Activated T-helper 17 cell treated with anti-CD3 and anti-CD28 coated beads, Interleukin-2, amount 50 U/mL, for 72 hours (primary cell): ENCODE measurements at regions not wholly inside any gene's neighbourhood (a gene's known extent, or its start where the extent isn't known, plus 50 kb on each side); places are given as distances from the start of the nearest gene placed in this dataset.

Source experiments
- ATAC-seq: fragments of 150-1000 bp; cut with Tn5 transposase; replicated peaks from 2 replicates; pipeline ENCODE4 v1.10.0; 2021; ENCODE audit warnings: mild to moderate bottlenecking, moderate library complexity
- H3K27ac Mint-ChIP-seq: one replicate; pipeline ENCODE4 v1.8.0; 2022; ENCODE audit warnings: mixed read lengths
- H3K27me3 Mint-ChIP-seq: one replicate; pipeline ENCODE4 v1.8.0; 2022; ENCODE audit warnings: mixed read lengths
- H3K36me3 Mint-ChIP-seq: one replicate; pipeline ENCODE4 v1.8.0; 2022; ENCODE audit warnings: low read depth, mild to moderate bottlenecking, mixed read lengths
- H3K4me1 Mint-ChIP-seq: one replicate; pipeline ENCODE4 v1.8.0; 2022; ENCODE audit warnings: mixed read lengths
- H3K4me3 Mint-ChIP-seq: one replicate; pipeline ENCODE4 v1.8.0; 2022; ENCODE audit warnings: mild to moderate bottlenecking, mixed read lengths
- H3K9me3 Mint-ChIP-seq: one replicate; pipeline ENCODE4 v1.8.0; 2022; ENCODE audit warnings: mixed read lengths

DNA sequence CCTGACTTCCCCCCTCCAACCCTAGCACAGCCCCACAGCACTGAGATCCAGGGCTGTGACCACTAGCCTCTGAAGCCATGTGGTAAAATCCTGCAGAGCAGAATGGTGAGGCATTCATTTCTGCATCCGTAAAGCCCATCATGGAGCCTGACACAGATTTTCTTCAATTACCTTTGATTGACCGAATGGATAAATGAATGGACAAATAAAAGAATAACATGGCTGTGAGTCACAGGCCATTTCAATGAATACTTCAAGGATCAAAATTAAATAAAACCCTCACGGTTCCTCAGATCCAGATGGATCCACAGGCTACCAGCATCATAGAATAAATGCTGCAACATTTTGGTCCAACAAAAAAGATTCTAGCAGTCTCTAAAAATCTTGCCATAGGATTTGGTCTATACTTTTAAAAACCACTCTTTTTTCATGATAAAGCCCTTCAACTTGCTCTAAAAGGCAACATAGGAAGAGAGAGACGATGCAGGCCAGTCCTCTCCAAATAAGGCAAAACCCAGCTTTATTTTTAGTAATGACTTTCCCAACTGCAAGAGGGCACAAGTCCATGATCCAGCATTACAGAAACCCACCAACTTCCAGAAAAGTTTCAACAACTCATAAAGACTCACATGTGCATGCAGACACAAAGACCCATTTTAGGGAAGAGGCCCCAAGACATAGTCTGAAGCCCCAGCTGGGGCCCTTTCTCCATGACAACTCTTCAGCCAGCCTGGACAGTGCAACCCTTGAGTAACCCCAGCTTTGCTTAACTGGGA, 52.4 kb upstream of the MRPS22 start:
- no peak overlapping the region for H3K4me3 Mint-ChIP-seq
- H3K27ac Mint-ChIP-seq = no peak overlapping the region
- no peaks in the 10 kb centered on the region for H3K27me3 Mint-ChIP-seq
- ATAC-seq = no peak
- H3K4me1 Mint-ChIP-seq = no peaks in the 10 kb centered on the region
- no peaks in the 10 kb centered on the region for H3K36me3 Mint-ChIP-seq
- H3K9me3 Mint-ChIP-seq = no peaks in the 10 kb centered on the region

- no peaks in the 10 kb centered on the region for H3K36me3 Mint-ChIP-seq
- H3K27me3 Mint-ChIP-seq = peaks cover 4% of the 10 kb centered on the region
- ATAC-seq = no peak
- no peaks in the 10 kb centered on the region for H3K4me1 Mint-ChIP-seq
- no peak overlapping the region for H3K4me3 Mint-ChIP-seq
- H3K9me3 Mint-ChIP-seq = no peaks in the 10 kb centered on the region
- H3K27ac Mint-ChIP-seq = no peak overlapping the region
Measured at GRCh38 chr3:139292192-139292591, 51.6 kb upstream of the MRPS22 start.

DNA sequence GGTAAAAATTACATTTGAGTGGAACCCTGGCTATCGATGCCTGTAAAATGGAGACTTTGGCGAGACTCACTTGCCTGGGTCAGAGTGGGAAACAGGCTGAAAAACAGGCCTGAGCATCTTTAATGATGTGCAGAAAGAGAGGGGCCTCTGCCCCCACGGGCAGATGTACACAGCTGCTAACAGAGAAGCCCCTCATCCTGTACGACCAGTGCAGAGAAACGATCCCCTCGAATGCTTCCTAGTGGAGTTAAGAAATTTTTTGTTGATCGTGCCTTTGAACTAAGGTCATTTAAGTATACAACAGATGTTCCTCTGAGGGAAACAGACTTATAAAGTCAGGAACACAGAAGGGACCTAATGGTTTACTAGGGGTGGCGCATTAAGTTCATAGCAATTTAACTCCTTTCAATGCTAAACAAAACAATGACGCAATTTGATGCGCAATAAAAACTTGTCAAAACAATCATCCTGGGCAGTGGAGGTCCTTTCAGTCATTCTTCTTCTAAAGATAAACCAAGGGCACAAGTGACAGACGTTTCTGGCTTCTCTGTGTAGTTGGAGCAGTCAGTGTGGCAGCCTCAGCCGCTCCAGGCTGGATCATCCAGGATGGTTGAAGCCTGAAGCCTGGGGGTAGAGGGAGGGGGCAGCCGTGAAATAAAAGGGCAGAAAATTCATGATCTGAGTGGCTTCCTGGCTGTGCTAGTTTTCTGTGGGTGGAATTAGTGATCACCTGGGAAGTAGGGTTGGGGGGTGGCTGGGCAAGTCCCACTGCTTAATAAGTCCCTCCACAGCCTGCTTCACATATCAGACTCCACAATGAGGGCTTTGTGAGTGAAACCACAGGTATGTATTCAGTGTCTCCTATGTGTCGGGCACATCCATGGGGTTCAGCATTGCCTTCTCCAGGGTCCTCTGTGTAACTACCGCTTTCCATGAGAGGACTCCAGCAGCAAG, 50.8 kb upstream of the MRPS22 start:
- H3K36me3 Mint-ChIP-seq = no peaks in the 10 kb centered on the region
- no peaks in the 10 kb centered on the region for H3K9me3 Mint-ChIP-seq
- H3K4me3 Mint-ChIP-seq = no peak overlapping the region
- peaks cover 4% of the 10 kb centered on the region for H3K27me3 Mint-ChIP-seq
- ATAC-seq = no peak
- H3K27ac Mint-ChIP-seq = no peak overlapping the region
- no peaks in the 10 kb centered on the region for H3K4me1 Mint-ChIP-seq

GRCh38 chr3:139293665-139294023, 50.2 kb upstream of the MRPS22 start:
- ATAC-seq = no peak
- H3K4me3 Mint-ChIP-seq = no peak overlapping the region
- no peaks in the 10 kb centered on the region for H3K36me3 Mint-ChIP-seq
- H3K27me3 Mint-ChIP-seq = peaks cover 4% of the 10 kb centered on the region
- no peaks in the 10 kb centered on the region for H3K4me1 Mint-ChIP-seq
- no peaks in the 10 kb centered on the region for H3K9me3 Mint-ChIP-seq
- no peak overlapping the region for H3K27ac Mint-ChIP-seq
